ENCODE measurements at regions not wholly inside any gene's neighbourhood (a gene's known extent, or its start where the extent isn't known, plus 50 kb on each side); places are given as distances from the start of the nearest gene placed in this dataset.

DNA sequence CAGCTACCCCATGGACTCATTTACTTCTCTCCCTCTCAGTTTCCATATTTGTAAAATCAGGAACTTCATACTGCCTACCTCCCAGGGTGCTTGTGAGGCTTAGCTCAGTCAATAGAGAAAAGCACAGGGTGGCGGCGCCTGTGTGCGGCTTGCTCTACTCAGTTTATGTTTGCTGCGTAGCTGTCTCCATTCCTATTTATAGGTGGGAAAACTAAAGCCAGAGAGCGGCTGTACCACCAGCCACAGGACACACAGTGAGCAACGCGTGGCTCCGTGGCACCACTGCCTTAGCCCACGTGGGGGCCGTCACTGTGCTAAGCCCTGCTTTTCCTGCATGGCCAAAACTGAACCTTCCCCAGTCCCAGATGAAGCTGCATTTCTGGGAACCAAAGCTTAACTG is 292.4 kb downstream of the TEX29 start:
- WGBS, 5 donors, result 91 to 96% (median 94%) methylated on average over 10 of the region's 10 CpGs
- DNase-seq, result no peak
- Histone ChIP-seq H3K4me1 (no peaks in the 10 kb centered on the region), H3K27ac (no peak overlapping the region), H3K36me3 (no peaks in the 10 kb centered on the region), H3K27me3 (replicated peaks in 1 of 7) (no peaks in the 10 kb centered on the region), H3K4me3 (no peak overlapping the region), H3K9me3 (no peaks in the 10 kb centered on the region)
- intact Hi-C loops (cut with DNase I; ENCODE audit: low total_unique reads), result no loop called here
- no peak for TF ChIP-seq POLR2A (IDR thresholded peaks at IDR 0.05)
- TF ChIP-seq, protein P1, sequence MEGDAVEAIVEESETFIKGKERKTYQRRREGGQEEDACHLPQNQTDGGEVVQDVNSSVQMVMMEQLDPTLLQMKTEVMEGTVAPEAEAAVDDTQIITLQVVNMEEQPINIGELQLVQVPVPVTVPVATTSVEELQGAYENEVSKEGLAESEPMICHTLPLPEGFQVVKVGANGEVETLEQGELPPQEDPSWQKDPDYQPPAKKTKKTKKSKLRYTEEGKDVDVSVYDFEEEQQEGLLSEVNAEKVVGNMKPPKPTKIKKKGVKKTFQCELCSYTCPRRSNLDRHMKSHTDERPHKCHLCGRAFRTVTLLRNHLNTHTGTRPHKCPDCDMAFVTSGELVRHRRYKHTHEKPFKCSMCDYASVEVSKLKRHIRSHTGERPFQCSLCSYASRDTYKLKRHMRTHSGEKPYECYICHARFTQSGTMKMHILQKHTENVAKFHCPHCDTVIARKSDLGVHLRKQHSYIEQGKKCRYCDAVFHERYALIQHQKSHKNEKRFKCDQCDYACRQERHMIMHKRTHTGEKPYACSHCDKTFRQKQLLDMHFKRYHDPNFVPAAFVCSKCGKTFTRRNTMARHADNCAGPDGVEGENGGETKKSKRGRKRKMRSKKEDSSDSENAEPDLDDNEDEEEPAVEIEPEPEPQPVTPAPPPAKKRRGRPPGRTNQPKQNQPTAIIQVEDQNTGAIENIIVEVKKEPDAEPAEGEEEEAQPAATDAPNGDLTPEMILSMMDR (IDR thresholded peaks at IDR 0.05 in 8 of 11, conservative IDR thresholded peaks at IDR 0.05 in 3 of 11), result no peak
- TF ChIP-seq POLR2AphosphoS5 (IDR thresholded peaks at IDR 0.05), result no peak

DNA sequence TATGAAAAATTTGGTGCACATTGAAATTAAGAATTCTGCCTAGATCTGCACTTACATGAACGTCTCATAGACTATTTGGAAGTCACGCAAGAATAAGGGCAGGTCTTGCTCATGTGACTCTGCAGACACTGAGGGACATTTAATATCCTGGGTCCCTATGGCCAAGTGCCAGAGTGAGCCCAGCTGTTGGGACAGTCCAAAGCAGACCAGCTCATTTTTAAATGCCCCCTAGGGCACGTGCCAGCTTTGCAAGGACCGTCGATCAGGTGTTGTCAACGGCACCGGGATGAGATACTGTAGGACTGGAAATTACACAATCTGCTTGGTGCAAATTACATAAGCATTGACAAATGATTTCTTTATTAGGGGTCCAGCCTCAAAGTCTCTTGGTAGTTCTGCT is 293.6 kb downstream of the TEX29 start:
- H3K4me1 ChIP-seq, result no peaks in the 10 kb centered on the region
- no peak overlapping the region for H3K4me3 ChIP-seq
- DNase-seq, result no peak
- intact Hi-C loops (cut with DNase I; ENCODE audit: low total_unique reads), result no loop called here
- no peak overlapping the region for H3K27ac ChIP-seq
- H3K36me3 ChIP-seq, result no peaks in the 10 kb centered on the region
- H3K9me3 ChIP-seq, result no peaks in the 10 kb centered on the region
- no peak for TF ChIP-seq POLR2AphosphoS5 (IDR thresholded peaks at IDR 0.05)
- TF ChIP-seq POLR2A (IDR thresholded peaks at IDR 0.05), result no peak
- TF ChIP-seq, protein P1 (IDR thresholded peaks at IDR 0.05 in 8 of 11, conservative IDR thresholded peaks at IDR 0.05 in 3 of 11), result no peak
- 72 to 90% (median 81%) methylated on average over 7 of the region's 7 CpGs for WGBS, 5 donors
- no peaks in the 10 kb centered on the region for H3K27me3 ChIP-seq (replicated peaks in 1 of 7)

DNA sequence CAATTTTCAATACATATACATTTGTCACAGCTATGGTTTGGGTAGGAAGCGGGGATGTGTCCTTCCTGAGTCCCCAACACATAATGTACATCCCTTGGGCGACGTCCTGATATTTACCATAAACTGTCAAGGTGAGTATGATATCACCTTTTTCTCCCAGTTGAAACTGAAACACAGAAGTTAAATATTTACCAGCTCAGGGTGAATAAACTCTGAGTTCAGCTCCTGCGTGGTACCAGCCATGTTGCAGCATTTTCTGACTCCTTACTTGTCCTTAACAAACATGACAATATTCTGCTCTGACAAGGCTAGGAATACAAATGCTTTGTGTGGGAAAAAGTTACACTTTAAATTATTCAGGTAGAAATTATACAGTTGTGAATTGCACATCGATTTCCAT is 294.2 kb downstream of the TEX29 start:
- H3K4me1 ChIP-seq, result no peaks in the 10 kb centered on the region
- no peaks in the 10 kb centered on the region for H3K9me3 ChIP-seq
- no peaks in the 10 kb centered on the region for H3K36me3 ChIP-seq
- intact Hi-C loops (cut with DNase I; ENCODE audit: low total_unique reads), result no loop called here
- no peak for DNase-seq
- 83 to 89% (median 85%) methylated on average over 5 of the region's 5 CpGs for WGBS, 5 donors
- H3K4me3 ChIP-seq, result no peak overlapping the region
- TF ChIP-seq POLR2AphosphoS5 (IDR thresholded peaks at IDR 0.05) (no peak), POLR2A (IDR thresholded peaks at IDR 0.05) (no peak)
- TF ChIP-seq, protein P1 (IDR thresholded peaks at IDR 0.05 in 8 of 11, conservative IDR thresholded peaks at IDR 0.05 in 3 of 11), result no peak
- H3K27ac ChIP-seq, result no peak overlapping the region
- no peaks in the 10 kb centered on the region for H3K27me3 ChIP-seq (replicated peaks in 1 of 7)

GRCh38 chr13:111616203-111616602 is 295.8 kb downstream of the TEX29 start:
- H3K36me3 ChIP-seq, result no peaks in the 10 kb centered on the region
- H3K27me3 ChIP-seq (replicated peaks in 1 of 7), result no peaks in the 10 kb centered on the region
- H3K4me1 ChIP-seq, result no peaks in the 10 kb centered on the region
- H3K27ac ChIP-seq, result no peak overlapping the region
- no peak overlapping the region for H3K4me3 ChIP-seq
- no peaks in the 10 kb centered on the region for H3K9me3 ChIP-seq
- DNase-seq, result no peak
- intact Hi-C loops (cut with DNase I; ENCODE audit: low total_unique reads), result no loop called here
- TF ChIP-seq POLR2AphosphoS5 (IDR thresholded peaks at IDR 0.05) (no peak), POLR2A (IDR thresholded peaks at IDR 0.05) (no peak)
- TF ChIP-seq, protein P1 (IDR thresholded peaks at IDR 0.05 in 8 of 11, conservative IDR thresholded peaks at IDR 0.05 in 3 of 11), result no peak
- WGBS, 5 donors, result 88 to 93% (median 90%) methylated on average over 11 of the region's 11 CpGs

Measured in spleen (tissue), 11 donors.